Thoracic aorta (tissue), 2 donors: ENCODE measurements at regions not wholly inside any gene's neighbourhood (a gene's known extent, or its start where the extent isn't known, plus 50 kb on each side); places are given as distances from the start of the nearest gene placed in this dataset.

Experiments used
- ATAC-seq: fragments of 150-250 bp; one replicate; pipeline ENCODE4 v1.8.0; 2017; ENCODE audit warnings: low read depth; ENCODE audit not compliant: insufficient number of reproducible peaks, low FRiP score
- DNase-seq: peaks from one replicate; pipeline ENCODE4 v3.0.0-alpha.2; 2020; ENCODE audit warnings: low spot score
- H3K27ac ChIP-seq, 2 donors: fragments of 200-600 bp; sonication (generic); 1 replicate in 1 of 2; 2 replicates in 1 of 2; pipeline ENCODE4 v1.5.1; 2016; ENCODE audit warnings: mild to moderate bottlenecking in 2 of 2, moderate library complexity in 2 of 2
- H3K27me3 ChIP-seq: fragments of 200-600 bp; sonication (generic); replicated peaks from 2 replicates; pipeline ENCODE4 v1.6.0; 2016; ENCODE audit warnings: mild to moderate bottlenecking; ENCODE audit not compliant: insufficient read depth
- H3K36me3 ChIP-seq: fragments of 200-600 bp; sonication (generic); one replicate; pipeline ENCODE4 v1.5.1; 2016
- H3K4me1 ChIP-seq, 2 donors: fragments of 200-600 bp; sonication (generic); 1 replicate in 1 of 2; 2 replicates in 1 of 2; pipeline versions ENCODE4 v1.5.1 to v1.6.0; 2016; ENCODE audit warnings: low read depth in 2 of 2, mild to moderate bottlenecking in 1 of 2; ENCODE audit not compliant: control insufficient read depth in 1 of 2
- H3K4me3 ChIP-seq: fragments of 200-600 bp; sonication (generic); 2 replicates; pipeline ENCODE4 v1.5.1; 2016; ENCODE audit warnings: mild to moderate bottlenecking
- H3K9me3 ChIP-seq: fragments of 200-600 bp; sonication (generic); 2 replicates; pipeline ENCODE4 v1.5.1; 2016
- CTCF ChIP-seq: fragments of 200-600 bp; sonication (generic); IDR thresholded peaks from one replicate; pipeline ENCODE4 v1.5.1; 2019; ENCODE audit warnings: antibody characterized with exemption

- no peaks in the 10 kb centered on the region for H3K36me3 ChIP-seq
- DNase-seq (no peak), ATAC-seq (no peak)
- no peak for TF ChIP-seq CTCF
- no peak overlapping the region for H3K27ac ChIP-seq
- no peaks in the 10 kb centered on the region for H3K27me3 ChIP-seq
- H3K4me1 ChIP-seq, result no peaks in the 10 kb centered on the region
- no peak overlapping the region for H3K4me3 ChIP-seq
- no peaks in the 10 kb centered on the region for H3K9me3 ChIP-seq
Measured at GRCh38 chr17:13288248-13288647, 270.4 kb upstream of the ELAC2 start.

GRCh38 chr17:13287226-13287625 lies 269.4 kb upstream of the ELAC2 start:
- Histone ChIP-seq H3K27ac (no peak overlapping the region), H3K9me3 (no peaks in the 10 kb centered on the region), H3K36me3 (no peaks in the 10 kb centered on the region), H3K4me3 (no peak overlapping the region), H3K27me3 (no peaks in the 10 kb centered on the region), H3K4me1 (no peaks in the 10 kb centered on the region)
- no peak for TF ChIP-seq CTCF
- DNase-seq, result no peak
- ATAC-seq, result no peak

GRCh38 chr17:13283606-13284005 lies 265.8 kb upstream of the ELAC2 start:
- Histone ChIP-seq H3K9me3 (no peaks in the 10 kb centered on the region), H3K4me1 (no peaks in the 10 kb centered on the region), H3K27ac (no peak overlapping the region), H3K36me3 (no peaks in the 10 kb centered on the region), H3K27me3 (no peaks in the 10 kb centered on the region), H3K4me3 (no peak overlapping the region)
- ATAC-seq (no peak), DNase-seq (no peak)
- TF ChIP-seq CTCF, result no peak

DNA sequence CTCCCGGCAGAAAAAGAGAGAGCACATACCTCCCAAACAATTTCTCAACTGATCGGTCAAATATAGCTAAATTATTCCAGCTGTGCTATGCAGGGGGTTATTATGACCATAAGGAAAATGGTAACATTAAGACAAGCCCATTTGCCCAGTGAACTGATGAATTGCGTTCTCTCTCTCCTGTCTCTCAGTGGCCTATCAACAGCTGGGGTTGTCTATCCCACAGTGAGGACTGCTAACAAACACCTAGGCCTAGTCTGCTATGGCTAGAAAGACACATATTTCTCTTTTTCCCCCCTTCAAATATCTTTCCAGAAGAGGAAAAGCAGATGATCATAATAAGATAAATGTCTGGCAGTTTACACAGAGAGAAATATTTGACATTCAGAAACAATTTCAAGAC lies 263.8 kb upstream of the ELAC2 start:
- Histone ChIP-seq H3K36me3 (no peaks in the 10 kb centered on the region), H3K4me1 (no peaks in the 10 kb centered on the region), H3K27me3 (no peaks in the 10 kb centered on the region), H3K4me3 (no peak overlapping the region), H3K27ac (no peak overlapping the region), H3K9me3 (no peaks in the 10 kb centered on the region)
- DNase-seq, result no peak
- ATAC-seq, result no peak
- TF ChIP-seq CTCF, result no peak

DNA sequence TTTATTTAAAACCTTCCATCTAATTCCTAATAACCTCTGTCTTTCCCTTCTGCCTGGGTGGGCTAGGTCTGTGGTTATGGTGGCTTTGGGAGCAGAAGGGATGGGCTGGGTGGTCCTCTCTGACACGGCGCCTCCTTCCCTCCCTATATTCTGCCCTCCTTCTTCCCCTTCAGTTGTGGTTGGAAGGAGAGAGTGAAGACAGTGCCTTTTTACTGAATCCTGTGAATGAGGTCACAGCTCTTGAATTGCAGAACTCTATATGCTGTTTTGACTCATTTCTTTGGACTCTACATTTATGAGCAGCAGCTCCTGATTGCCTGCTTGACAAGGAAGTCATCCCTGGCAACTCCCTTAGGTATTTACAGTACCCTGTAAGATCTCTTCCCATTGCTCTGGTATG lies 256.0 kb upstream of the ELAC2 start:
- H3K27me3 ChIP-seq, result no peaks in the 10 kb centered on the region
- DNase-seq (no peak), ATAC-seq (no peak)
- H3K27ac ChIP-seq, result no peak overlapping the region
- H3K4me3 ChIP-seq, result no peak overlapping the region
- TF ChIP-seq CTCF, result no peak
- H3K9me3 ChIP-seq, result no peaks in the 10 kb centered on the region
- no peaks in the 10 kb centered on the region for H3K4me1 ChIP-seq
- H3K36me3 ChIP-seq, result no peaks in the 10 kb centered on the region
